Left lung (tissue), 4 donors: ENCODE measurements at regions not wholly inside any gene's neighbourhood (a gene's known extent, or its start where the extent isn't known, plus 50 kb on each side); places are given as distances from the start of the nearest gene placed in this dataset.

ENCODE experiments used
- ATAC-seq: fragments of 200-7000 bp; cut with Tn5 transposase; one replicate; pipeline ENCODE4 v1.9.1; 2020; ENCODE audit warnings: moderate library complexity
- DNase-seq, 4 donors: peaks; one replicate each; pipeline ENCODE4 v3.0.0-alpha.2; 2013 to 2020
- H3K27ac ChIP-seq, 2 donors: fragments of 200-600 bp; sonication (generic) in 1 of 2; one replicate each; pipeline versions ENCODE4 v1.5.0 to v1.8.0; 2020 to 2021
- H3K27me3 ChIP-seq, 2 donors: fragments of 200-600 bp; sonication (generic) in 1 of 2; one replicate each; pipeline versions ENCODE4 v1.5.0 to v1.8.0; 2020 to 2021
- H3K36me3 ChIP-seq, 2 donors: fragments of 200-600 bp; sonication (generic) in 1 of 2; one replicate each; pipeline versions ENCODE4 v1.5.0 to v1.8.0; 2020 to 2021
- H3K4me1 ChIP-seq, 2 donors: fragments of 200-600 bp; one replicate each; pipeline ENCODE4 v1.8.0; 2021
- H3K4me3 ChIP-seq, 2 donors: fragments of 200-600 bp; sonication (generic) in 1 of 2; one replicate each; pipeline versions ENCODE4 v1.5.0 to v1.8.0; 2020 to 2021; ENCODE audit warnings: mild to moderate bottlenecking in 1 of 2
- H3K9me3 ChIP-seq, 2 donors: fragments of 200-600 bp; sonication (generic) in 1 of 2; one replicate each; pipeline versions ENCODE4 v1.5.0 to v1.8.0; 2020 to 2021
- CTCF ChIP-seq, 2 donors: fragments of 200-600 bp; sonication (generic) in 1 of 2; IDR thresholded peaks; one replicate each; pipeline versions ENCODE4 v1.5.0 to v1.8.0; 2021; ENCODE audit warnings: antibody characterized with exemption in 2 of 2
- intact Hi-C, 2 donors: fragments of 100-400 bp; cut with DNase I; formaldehyde crosslinking; loops; one replicate each; pipeline versions ENCODE4 v1.11.2 to v1.14.2; 2022
- donor health status: DM: no; HTN: yes; CAD: no.
- donor health status: DM: no; HTN: no; CAD: no.

- H3K36me3 ChIP-seq, result no peaks in the 10 kb centered on the region
- H3K4me3 ChIP-seq, result no peak overlapping the region
- no peaks in the 10 kb centered on the region for H3K4me1 ChIP-seq
- TF ChIP-seq CTCF (IDR thresholded peaks at IDR 0.05), result no peak
- no peak for ATAC-seq
- no peak for DNase-seq
- H3K9me3 ChIP-seq, result no peaks in the 10 kb centered on the region
- no peaks in the 10 kb centered on the region for H3K27me3 ChIP-seq
- intact Hi-C loops, result no loop called here
- no peak overlapping the region for H3K27ac ChIP-seq
Observed at GRCh38 chr2:65724752-65725151, 292.4 kb upstream of the SPRED2 start.

DNA sequence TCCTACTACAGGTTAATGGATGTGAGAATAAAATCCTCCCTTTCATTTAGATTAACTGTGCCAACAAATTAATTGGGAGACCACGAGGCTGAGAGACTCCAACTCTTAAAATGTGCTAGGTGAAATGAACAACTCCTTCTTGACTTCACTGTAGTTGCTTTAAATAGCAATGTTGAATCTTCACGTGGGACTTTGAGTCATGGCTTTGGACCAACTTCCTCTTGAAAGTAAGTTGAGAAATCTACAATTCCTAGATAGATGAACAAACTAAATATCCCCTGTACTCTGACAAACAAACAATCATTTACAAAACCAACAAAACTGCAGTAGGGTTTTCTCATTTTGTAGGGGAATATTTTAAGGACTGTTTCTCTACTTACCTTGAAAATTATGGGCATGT lies 291.9 kb upstream of the SPRED2 start:
- no peaks in the 10 kb centered on the region for H3K36me3 ChIP-seq
- no peaks in the 10 kb centered on the region for H3K9me3 ChIP-seq
- TF ChIP-seq CTCF (IDR thresholded peaks at IDR 0.05), result no peak
- H3K4me1 ChIP-seq, result no peaks in the 10 kb centered on the region
- intact Hi-C loops, result no loop called here
- no peaks in the 10 kb centered on the region for H3K27me3 ChIP-seq
- DNase-seq (no peak), ATAC-seq (no peak)
- H3K27ac ChIP-seq, result no peak overlapping the region
- H3K4me3 ChIP-seq, result no peak overlapping the region

- Histone ChIP-seq H3K9me3 (no peaks in the 10 kb centered on the region), H3K4me1 (no peaks in the 10 kb centered on the region), H3K27me3 (no peaks in the 10 kb centered on the region), H3K36me3 (no peaks in the 10 kb centered on the region), H3K4me3 (no peak overlapping the region), H3K27ac (no peak overlapping the region)
- DNase-seq, result peak in 3 of 4 donors; percentile 36 to 79 (median 53)
- ATAC-seq, result peak; percentile 70
- intact Hi-C loops, result no loop called here
- no peak for TF ChIP-seq CTCF (IDR thresholded peaks at IDR 0.05)
Observed at GRCh38 chr2:65722028-65722778, 289.8 kb upstream of the SPRED2 start.

GRCh38 chr2:65716698-65717097 lies 284.3 kb upstream of the SPRED2 start:
- Histone ChIP-seq H3K4me1 (no peaks in the 10 kb centered on the region), H3K9me3 (no peaks in the 10 kb centered on the region), H3K36me3 (no peaks in the 10 kb centered on the region), H3K27ac (no peak overlapping the region), H3K27me3 (no peaks in the 10 kb centered on the region), H3K4me3 (no peak overlapping the region)
- peak in 1 of 4 donors; percentile 48 for DNase-seq
- TF ChIP-seq CTCF (IDR thresholded peaks at IDR 0.05), result no peak
- ATAC-seq, result no peak
- intact Hi-C loops, result no loop called here

GRCh38 chr2:65715323-65715722 lies 282.9 kb upstream of the SPRED2 start:
- no peak overlapping the region for H3K27ac ChIP-seq

More at GRCh38 chr2:65715323-65715722, 282.9 kb upstream of the SPRED2 start:
- H3K4me3 ChIP-seq, result no peak overlapping the region
- intact Hi-C loops, result no loop called here
- H3K9me3 ChIP-seq, result no peaks in the 10 kb centered on the region
- DNase-seq (no peak), ATAC-seq (peak; percentile 31)
- no peak for TF ChIP-seq CTCF (IDR thresholded peaks at IDR 0.05)
- H3K4me1 ChIP-seq, result no peaks in the 10 kb centered on the region
- no peaks in the 10 kb centered on the region for H3K36me3 ChIP-seq
- no peaks in the 10 kb centered on the region for H3K27me3 ChIP-seq
